Skin of body (tissue), 1 donor: ENCODE measurements at regions not wholly inside any gene's neighbourhood (a gene's known extent, or its start where the extent isn't known, plus 50 kb on each side); places are given as distances from the start of the nearest gene placed in this dataset.

Source experiments
- DNase-seq: peaks from one replicate; lab custom pipeline; 2025; lab: John Stamatoyannopoulos, UW

DNA sequence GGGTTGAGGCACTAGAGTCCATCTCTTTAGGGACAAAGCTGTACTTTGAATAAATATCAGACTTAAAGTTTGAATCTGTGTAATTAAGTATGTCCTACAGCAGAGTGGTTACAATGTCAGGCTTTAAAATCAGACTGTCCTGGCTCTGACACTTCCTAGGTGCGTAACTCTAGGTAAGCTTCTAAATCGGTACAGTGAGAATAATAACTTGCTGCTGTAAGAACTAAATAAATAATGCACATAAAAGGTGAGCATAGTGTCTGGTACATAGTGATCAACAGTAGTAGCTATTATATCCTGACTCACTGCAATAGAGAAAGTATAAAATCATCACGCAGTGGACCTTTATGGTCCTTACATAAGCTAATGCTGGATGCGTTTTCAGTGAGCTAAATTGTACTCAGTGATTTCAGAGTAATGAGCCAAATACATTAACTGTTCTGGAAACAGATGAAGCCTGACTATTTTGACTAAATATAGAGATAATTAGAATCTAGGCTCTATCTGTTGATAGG, 72.2 kb upstream of the PDK4 start:
- DNase-seq: no peak

GRCh38 chr7:95662987-95663386, 66.7 kb upstream of the PDK4 start:
- no peak for DNase-seq

GRCh38 chr7:95660023-95660434, 63.7 kb upstream of the PDK4 start:
- no peak for DNase-seq

DNA sequence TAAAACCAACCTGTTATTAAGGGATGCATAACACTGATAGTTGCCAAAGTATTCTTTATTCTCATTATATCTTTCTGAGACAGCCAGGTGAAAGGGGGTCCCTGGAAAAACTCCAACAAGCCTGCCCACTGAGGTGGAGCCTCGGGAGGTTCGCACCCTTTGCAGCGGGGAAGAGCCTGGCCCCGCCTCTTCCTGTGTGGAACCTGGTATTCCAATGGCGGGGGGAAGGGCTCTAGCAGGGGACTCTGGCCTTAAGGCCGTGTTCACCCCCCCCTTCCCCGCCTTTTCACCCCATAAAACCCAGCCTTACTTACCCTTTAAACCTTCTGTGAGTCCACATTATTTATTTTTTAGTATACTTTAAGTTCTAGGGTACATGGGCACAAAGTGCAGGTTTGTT, 62.4 kb upstream of the PDK4 start:
- no peak for DNase-seq

DNA sequence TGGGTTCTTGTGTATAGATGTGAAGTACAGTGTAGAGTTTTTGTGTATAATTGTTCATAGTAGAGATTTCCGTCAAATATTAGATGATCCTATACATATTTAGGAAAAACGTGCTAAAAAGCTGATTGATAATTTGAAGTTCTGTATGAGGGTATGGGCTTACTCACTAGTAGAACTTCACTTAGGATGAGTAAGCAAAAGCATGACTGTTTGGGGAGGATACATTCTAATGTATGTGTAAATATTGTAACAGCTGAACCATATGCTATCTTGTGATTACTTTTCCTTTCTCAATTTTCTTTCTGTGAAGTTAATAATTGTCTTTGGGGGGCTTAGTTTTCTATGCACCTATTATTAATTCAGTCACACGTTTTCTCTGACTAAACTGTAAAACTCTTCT, 53.2 kb upstream of the PDK4 start:
- DNase-seq: no peak

DNA sequence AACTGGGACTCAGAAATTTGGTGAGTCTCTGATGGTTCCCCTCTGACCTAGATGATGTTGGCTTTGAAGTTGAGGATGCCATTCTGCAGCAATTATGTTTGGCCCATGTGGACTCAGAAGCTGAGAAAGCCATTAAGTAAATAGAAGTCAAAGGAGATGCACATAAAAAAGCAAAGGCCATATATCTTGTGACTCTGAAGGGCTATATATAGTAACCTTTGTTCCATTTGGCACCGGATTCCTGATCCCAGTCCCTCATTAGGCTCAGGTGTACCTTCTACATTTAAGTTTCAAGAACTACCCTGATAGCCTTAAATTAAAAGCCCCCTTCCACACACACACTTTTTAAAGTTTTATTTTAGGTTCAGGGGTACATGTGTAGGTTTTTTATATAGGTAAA, 50.0 kb upstream of the PDK4 start:
- no peak for DNase-seq
